ENCODE measurements at regions not wholly inside any gene's neighbourhood (a gene's known extent, or its start where the extent isn't known, plus 50 kb on each side); places are given as distances from the start of the nearest gene placed in this dataset.
"Not testable (repeated sequence)": the region's sequence is repeated elsewhere in the genome, so short reads cannot be mapped to it uniquely, and the experiment has no call there.

GRCh38 chr9:90226839-90227338 lies 415.7 kb downstream of the DIRAS2 start:
- peak; percentile 35 for DNase-seq (ENCODE audit: low read depth, low spot score)
- H3K79me2 ChIP-seq (ENCODE audit: insufficient read depth, low read length); BruUV-seq (replicated peaks); H3K9me3 ChIP-seq (ENCODE audit: control insufficient read depth in 1 of 2, insufficient read depth in 1 of 2, low read depth in 1 of 2, low read length in 2 of 2); H2AFZ ChIP-seq (ENCODE audit: low read depth, low read length, poor library complexity, severe bottlenecking); H3K27ac ChIP-seq (ENCODE audit: low read depth, low read length); H3K4me1 ChIP-seq (ENCODE audit: control insufficient read depth in 1 of 2, insufficient read depth in 2 of 2, low read length in 2 of 2); H3K4me2 ChIP-seq (ENCODE audit: low read length); H3K4me3 ChIP-seq (replicated peaks in 1 of 2; ENCODE audit: low read depth in 1 of 2, low read length in 2 of 2); H3K36me3 ChIP-seq (ENCODE audit: control insufficient read depth in 1 of 2, insufficient read depth in 2 of 2, low read length in 2 of 2); POLR2A ChIA-PET; CTCF ChIA-PET; H3K9me2 ChIP-seq (ENCODE audit: insufficient read depth); H3K27me3 ChIP-seq (ENCODE audit: insufficient read depth, low read length); H4K20me1 ChIP-seq (ENCODE audit: insufficient read depth); H3K9ac ChIP-seq (ENCODE audit: low read length); ATAC-seq; RAD21 ChIA-PET (ENCODE audit: low non-redundant PET in 1 of 2, low total read pairs in 2 of 2, uncharacterized antibody in 2 of 2, unreplicated experiment in 2 of 2): not testable (repeated sequence)
- peak; percentile 55 to 82 (median 56) for TF ChIP-seq CTCF (IDR thresholded peaks at IDR 0.05 in 2 of 3, conservative IDR thresholded peaks at IDR 0.05 in 1 of 3; ENCODE audit: borderline replicate concordance in 1 of 3, insufficient read depth in 1 of 3, low read depth in 2 of 3, low read length in 2 of 3)
- peak; percentile 71 for TF ChIP-seq RAD21 (IDR thresholded peaks at IDR 0.05; ENCODE audit: low read depth)
- intact Hi-C loops (cut with micrococcal nuclease) = loop anchor here (1.0 to 5.0 kb wide), 3 partner anchors 530 to 644 kb away; no protein-coding TSS in a partner anchor

- H2AFZ ChIP-seq (ENCODE audit: low read depth, low read length, poor library complexity, severe bottlenecking); H3K9me2 ChIP-seq (ENCODE audit: insufficient read depth); H3K9me3 ChIP-seq (ENCODE audit: control insufficient read depth in 1 of 2, insufficient read depth in 1 of 2, low read depth in 1 of 2, low read length in 2 of 2); CTCF ChIA-PET; H3K27ac ChIP-seq (ENCODE audit: low read depth, low read length); H3K27me3 ChIP-seq (ENCODE audit: insufficient read depth, low read length); H3K4me3 ChIP-seq (replicated peaks in 1 of 2; ENCODE audit: low read depth in 1 of 2, low read length in 2 of 2); H3K79me2 ChIP-seq (ENCODE audit: insufficient read depth, low read length); intact Hi-C loops (cut with micrococcal nuclease); H3K36me3 ChIP-seq (ENCODE audit: control insufficient read depth in 1 of 2, insufficient read depth in 2 of 2, low read length in 2 of 2); POLR2A ChIA-PET; H3K4me2 ChIP-seq (ENCODE audit: low read length); H4K20me1 ChIP-seq (ENCODE audit: insufficient read depth); ATAC-seq; RAD21 ChIA-PET (ENCODE audit: low non-redundant PET in 1 of 2, low total read pairs in 2 of 2, uncharacterized antibody in 2 of 2, unreplicated experiment in 2 of 2); DNase-seq (ENCODE audit: low read depth, low spot score); H3K4me1 ChIP-seq (ENCODE audit: control insufficient read depth in 1 of 2, insufficient read depth in 2 of 2, low read length in 2 of 2); H3K9ac ChIP-seq (ENCODE audit: low read length); BruUV-seq (replicated peaks): not testable (repeated sequence)
Measured at GRCh38 chr9:90233081-90233480, 409.5 kb downstream of the DIRAS2 start.
